DLD1 (cell line): ENCODE measurements at regions not wholly inside any gene's neighbourhood (a gene's known extent, or its start where the extent isn't known, plus 50 kb on each side); places are given as distances from the start of the nearest gene placed in this dataset.

Experiments
- in situ Hi-C: cut with HindIII; loops from 2 replicates; pipeline ENCODE4 v1.10.0; 2017; ENCODE audit warnings: low sequenced_read_pairs

DNA sequence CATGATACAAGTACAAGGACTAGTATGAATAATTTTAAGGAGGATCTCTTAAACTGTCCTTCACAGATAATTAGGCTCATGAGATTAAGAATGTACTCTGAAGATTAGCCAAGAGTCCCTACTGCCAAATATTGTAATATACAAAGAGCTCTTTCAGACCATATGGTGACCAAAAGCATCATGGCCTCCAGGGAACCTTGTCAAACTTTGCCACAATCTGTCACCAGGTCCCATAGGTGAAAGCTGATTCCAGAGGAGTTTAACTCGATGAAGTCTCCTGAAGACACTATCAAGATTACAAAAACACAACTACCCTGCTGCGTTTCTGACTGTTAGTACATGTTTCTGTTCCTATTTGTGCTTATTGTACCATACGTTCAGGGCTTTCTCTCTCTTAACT is 395.4 kb upstream of the ITGA1 start:
- in situ Hi-C loops = no loop called here

- in situ Hi-C loops = no loop called here
These were observed 377.9 kb upstream of the ITGA1 start for GRCh38 chr5:52409835-52410234.

DNA sequence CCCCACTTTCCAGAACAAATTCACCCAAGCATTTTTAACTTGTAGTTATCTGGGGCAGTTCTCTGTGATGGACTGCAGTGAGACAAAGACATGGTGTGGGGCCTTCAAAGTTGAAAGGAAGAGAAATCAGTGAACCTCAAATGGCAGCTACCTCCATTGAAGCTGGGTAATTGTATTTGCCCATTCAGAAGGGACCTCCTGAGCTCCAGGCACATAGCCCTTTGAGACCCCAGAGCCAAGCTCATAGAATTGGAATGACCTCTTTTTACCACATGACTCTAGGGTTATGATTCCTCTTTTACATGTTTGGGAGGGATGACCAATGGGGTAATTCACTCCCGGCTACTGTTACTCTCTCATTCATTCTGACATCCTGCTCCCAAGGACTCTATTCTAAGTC is 368.4 kb upstream of the ITGA1 start:
- in situ Hi-C loops = no loop called here

DNA sequence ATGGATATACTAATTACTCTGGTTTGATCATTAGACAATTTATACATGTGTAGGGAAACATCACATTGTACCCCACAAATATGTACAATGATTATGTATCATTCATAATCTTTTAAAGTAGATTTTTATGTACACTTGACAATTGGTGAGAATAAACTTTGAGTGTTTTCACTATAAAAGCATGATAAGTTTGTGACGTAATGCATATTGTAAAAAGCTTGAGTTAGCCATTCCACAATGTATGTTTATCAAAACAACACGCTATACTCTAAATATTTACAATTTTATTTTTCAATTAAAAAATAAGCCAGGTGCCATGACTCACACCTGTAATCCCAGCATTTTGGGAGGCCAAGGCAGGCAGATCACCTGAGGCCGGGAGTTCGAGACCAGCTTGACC is 360.1 kb upstream of the ITGA1 start:
- in situ Hi-C loops = no loop called here

DNA sequence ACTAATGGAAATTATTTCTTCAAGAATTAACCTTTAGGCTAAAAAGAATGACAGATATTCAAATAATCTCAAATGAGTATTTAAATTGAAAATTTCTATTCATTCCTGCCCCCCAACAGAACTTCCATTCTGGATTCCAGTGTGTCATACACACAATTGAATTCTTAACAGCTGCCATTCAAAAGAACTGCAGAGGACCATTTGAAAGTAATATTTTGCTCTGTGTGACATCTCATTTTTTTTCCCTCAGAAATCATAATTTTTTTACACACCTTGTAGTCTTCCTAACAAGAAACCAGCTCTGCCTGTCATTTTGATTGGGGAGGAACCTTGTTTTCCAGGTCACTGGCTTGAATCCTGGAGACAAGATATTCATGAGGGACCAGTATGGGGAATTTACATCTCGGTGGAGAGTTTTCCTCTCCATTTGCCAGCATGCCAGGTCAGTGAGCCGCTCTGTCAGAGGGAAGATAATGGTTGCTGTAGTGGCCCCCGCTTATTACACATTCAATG is 358.7 kb upstream of the ITGA1 start:
- in situ Hi-C loops = no loop called here

DNA sequence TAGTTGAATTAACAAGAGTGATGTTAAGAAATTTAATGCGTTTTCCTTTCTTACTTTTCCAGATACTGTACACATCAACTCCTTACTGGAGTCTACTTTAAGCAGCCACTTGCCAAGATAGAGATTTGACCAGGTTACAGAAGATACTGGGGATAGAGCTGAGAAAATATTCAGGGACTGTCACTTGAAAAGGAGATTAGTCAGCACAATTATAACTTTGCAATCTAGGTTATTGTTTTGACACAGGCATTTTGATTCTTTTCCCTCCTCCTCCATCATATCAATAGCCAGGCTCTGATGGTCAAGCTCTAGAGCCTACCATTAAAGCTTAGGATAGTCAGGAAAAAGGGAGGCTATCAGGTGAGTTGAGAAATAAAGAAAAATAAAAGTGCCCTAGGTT is 345.9 kb upstream of the ITGA1 start:
- in situ Hi-C loops = no loop called here

GRCh38 chr5:52443187-52443586 is 344.5 kb upstream of the ITGA1 start:
- in situ Hi-C loops = no loop called here

DNA sequence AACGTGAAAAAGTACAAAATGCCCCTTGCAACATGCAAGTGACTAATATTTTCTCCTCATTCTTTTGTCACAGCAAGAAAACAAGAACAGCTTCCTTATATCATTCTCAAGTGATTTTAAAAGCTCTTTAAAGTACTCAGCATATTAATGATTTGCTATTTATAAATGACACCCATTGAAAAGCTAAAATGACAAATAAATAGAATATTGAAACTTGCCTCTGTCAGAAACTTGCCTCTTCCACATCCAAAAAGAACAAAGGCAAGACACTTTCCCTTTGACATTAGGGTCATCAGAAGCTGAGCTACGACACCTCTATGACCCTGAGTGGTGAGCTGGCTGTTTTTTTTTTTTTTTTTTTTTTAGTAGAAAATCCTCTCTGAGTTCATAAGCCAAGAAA is 339.6 kb upstream of the ITGA1 start:
- in situ Hi-C loops = no loop called here

DNA sequence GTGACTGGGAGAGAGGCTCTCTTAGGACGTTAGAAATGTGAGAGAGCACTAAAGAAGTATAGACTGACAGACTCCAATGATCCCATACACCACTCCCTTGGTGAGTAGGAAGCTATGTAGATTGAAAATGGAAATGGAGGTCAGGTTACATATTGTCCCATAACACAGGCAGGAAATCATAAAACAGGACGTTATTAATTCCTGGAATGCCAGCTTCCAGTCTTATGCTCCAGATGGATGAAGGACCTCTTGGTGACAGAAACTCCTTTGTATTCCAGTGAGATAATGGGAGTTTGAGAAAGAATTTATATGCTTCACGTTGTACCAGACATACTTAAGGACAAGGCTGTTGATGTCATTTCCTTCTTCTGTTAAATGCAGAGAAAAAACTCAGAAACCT is 338.2 kb upstream of the ITGA1 start:
- in situ Hi-C loops = no loop called here

DNA sequence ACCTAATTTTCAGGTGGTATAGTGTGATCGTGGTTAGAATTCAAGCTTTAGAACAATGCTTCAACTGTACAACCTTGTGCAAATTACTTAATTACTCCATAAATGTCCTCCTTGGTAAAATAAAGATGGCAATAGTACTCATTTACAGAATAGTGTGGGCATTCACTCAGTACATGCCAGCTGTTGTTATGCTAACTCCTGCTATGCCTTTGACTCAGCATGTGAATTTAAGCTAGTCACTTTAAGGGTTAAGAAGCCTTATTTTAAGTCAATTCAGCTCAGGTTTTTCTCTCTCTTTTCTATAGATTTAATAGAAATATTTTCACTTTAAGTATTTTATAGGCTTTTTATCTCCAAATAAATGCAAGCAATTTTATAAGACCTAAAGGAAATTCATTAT is 335.6 kb upstream of the ITGA1 start:
- in situ Hi-C loops = no loop called here

DNA sequence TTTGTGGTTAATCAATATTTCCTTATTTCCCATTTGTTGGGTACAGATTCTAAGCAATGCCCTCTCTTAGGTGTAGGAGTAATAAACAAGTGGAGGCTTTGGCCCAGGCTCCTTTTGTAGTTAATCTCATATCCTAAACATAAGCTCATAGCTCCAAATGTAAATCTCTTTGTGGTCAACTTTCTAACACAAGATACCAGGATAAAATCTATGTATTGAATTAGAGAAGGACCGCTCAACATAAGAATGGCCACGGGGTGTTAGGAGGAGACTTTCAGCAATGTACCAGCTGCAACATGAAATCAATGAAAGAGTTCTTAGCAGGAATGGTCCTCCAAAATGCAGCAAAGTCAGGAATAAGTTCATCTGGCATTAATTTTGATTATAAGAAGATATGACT is 334.5 kb upstream of the ITGA1 start:
- in situ Hi-C loops = no loop called here

GRCh38 chr5:52455920-52456319 is 331.8 kb upstream of the ITGA1 start:
- in situ Hi-C loops = no loop called here

DNA sequence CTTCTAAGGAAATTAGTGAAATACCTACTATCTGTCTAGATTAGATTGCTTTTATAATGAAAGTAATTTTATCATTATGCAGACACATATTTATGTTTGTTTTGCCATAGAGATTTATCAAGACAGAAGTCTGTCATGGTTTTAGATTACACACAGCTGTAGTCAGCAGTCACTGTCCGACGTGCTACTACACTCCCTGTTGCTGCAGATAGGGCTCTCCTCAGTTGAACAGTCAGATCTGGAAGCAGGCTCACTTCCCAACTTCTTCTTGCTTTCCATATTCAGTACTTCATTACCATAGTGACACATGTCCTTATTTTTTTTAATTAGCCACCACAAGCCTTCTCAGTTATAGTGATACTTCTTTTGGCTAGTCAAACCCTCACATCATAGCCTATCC is 329.9 kb upstream of the ITGA1 start:
- in situ Hi-C loops = no loop called here

GRCh38 chr5:52466113-52466512 is 321.6 kb upstream of the ITGA1 start:
- in situ Hi-C loops = no loop called here

GRCh38 chr5:52466749-52467520 is 320.8 kb upstream of the ITGA1 start:
- in situ Hi-C loops = no loop called here

DNA sequence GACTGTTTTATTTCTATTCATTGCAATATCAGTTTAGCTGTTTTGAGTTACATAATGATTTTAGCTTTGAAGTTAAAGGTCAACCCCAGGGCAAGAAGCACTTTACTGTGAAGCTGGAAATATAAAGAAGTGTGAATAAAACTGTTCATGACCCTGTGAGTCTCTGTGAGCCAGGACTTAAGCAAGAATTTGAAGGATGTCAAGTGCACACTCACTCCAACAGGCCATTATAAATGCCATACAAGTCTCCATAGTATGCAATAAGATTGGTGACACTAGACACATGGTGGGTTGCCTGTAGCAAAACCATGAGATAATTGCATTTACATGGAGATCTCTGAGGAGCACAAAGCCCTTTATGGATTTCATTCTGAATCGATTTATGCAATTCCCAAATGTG is 318.7 kb upstream of the ITGA1 start:
- in situ Hi-C loops = no loop called here

DNA sequence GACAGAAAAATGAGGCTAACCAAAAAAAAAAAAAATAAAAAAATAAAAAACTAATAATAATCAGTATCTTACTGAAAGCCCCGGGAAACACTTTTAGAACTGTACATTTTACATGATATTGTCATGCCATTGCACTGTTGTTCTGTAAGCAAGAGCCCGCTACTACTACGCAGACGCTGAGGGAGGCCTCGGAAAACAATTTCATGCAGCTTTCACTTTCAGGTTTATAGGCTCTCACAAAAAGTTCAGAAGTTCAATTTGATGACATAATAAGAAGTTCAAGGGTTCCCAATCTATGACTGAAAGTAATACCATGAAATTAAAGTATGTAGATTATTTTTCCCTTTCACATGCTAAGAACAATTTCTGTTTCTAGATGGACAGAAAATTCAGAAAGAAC is 318.3 kb upstream of the ITGA1 start:
- in situ Hi-C loops = no loop called here

DNA sequence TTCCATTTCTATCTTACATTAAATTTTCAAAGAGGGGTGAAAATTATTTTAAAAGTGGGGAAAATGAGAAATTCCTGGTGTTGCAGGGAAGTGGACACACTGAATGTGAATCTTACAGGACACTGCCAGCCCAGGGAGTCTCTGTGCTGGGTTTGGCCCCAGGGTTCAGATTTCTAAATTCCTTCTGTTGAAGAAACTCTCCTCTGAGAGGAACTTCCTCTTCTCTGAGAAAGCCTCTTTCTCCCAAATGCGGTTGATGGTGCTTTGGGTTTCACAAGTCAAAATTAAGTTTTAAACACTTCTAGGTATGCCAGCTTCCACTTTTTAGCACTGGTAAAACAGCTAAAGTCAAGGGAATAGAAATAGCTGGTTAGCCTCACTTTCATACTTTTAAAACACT is 317.9 kb upstream of the ITGA1 start:
- in situ Hi-C loops = no loop called here

- in situ Hi-C loops = no loop called here
These were observed 311.4 kb upstream of the ITGA1 start for GRCh38 chr5:52476346-52476745.

- in situ Hi-C loops = no loop called here
These were observed 306.5 kb upstream of the ITGA1 start for GRCh38 chr5:52481201-52481600.

DNA sequence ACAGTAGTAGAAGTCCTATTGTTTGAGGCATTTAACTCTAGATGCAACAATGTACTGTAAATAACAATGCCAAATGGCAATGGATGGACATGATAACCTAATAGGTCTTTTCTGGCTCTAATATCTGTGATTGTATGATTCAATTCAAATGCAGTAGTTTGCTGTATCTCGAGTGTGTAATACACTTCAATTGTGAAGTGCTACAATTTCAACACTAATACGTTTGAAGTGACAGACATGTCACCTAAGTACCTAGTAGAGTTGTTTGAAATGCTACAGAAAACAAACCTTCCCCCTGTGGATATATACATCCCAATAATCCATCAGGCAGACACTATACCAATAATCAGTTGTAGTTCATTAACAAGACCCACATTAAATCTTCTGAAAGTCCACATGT is 305.9 kb upstream of the ITGA1 start:
- in situ Hi-C loops = no loop called here

GRCh38 chr5:52491071-52491787 is 296.5 kb upstream of the ITGA1 start:
- in situ Hi-C loops = no loop called here
